ENCODE measurements at regions not wholly inside any gene's neighbourhood (a gene's known extent, or its start where the extent isn't known, plus 50 kb on each side); places are given as distances from the start of the nearest gene placed in this dataset.

DNA sequence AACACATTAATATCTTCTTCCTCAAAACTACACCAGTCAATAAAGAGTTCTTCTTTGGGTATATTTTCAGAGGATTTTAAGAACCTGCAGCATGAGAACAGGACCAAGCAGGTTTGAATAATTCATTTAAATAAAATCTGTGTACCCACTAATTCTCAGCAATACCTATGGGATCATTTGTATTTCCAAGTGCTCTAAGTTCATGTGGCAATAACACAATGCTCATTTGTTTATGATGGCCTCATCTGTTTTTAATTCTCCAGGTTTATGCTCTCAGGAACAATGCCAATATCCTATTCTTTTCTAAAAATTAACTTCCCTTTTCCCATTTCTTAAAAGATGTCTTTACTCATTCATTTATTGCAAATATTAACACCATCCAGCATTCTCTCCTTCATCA, 264.7 kb downstream of the METTL4 start:
- TF ChIP-seq, protein P1, sequence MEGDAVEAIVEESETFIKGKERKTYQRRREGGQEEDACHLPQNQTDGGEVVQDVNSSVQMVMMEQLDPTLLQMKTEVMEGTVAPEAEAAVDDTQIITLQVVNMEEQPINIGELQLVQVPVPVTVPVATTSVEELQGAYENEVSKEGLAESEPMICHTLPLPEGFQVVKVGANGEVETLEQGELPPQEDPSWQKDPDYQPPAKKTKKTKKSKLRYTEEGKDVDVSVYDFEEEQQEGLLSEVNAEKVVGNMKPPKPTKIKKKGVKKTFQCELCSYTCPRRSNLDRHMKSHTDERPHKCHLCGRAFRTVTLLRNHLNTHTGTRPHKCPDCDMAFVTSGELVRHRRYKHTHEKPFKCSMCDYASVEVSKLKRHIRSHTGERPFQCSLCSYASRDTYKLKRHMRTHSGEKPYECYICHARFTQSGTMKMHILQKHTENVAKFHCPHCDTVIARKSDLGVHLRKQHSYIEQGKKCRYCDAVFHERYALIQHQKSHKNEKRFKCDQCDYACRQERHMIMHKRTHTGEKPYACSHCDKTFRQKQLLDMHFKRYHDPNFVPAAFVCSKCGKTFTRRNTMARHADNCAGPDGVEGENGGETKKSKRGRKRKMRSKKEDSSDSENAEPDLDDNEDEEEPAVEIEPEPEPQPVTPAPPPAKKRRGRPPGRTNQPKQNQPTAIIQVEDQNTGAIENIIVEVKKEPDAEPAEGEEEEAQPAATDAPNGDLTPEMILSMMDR (IDR thresholded peaks at IDR 0.05; ENCODE audit: borderline replicate concordance, extremely low read depth, low read length, poor library complexity, severe bottlenecking) = no peak
- no peak for TF ChIP-seq EZH2 (IDR thresholded peaks at IDR 0.05; ENCODE audit: borderline replicate concordance, low read depth, low read length, severe bottlenecking)
- no peak for ATAC-seq (ENCODE audit: insufficient read depth, low read depth)
- no peak overlapping the region for H3K27ac ChIP-seq (ENCODE audit: low read length)

DNA sequence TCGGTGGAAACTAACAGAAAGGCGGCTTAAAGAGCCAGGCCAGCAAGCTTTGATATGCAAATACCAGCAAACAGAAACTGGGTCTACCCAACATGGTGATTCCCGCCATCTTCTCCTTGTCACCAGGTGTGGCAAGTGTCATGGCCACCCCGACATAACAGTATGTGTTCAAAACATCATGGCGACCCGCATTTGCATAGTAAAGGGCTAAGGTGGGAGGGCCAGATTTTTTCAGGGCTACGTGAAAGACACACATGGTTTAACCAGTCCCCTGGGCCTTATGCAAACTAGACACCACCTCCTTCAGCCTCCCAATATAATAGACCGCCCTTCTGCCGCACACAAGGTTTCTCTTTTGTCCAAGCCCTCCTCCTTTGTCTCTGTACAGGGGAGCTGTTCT, 260.4 kb downstream of the METTL4 start:
- Histone ChIP-seq H3K4me1 (ENCODE audit: insufficient read depth, low read length) (no peaks in the 10 kb centered on the region), H3K27ac (ENCODE audit: low read length) (no peak overlapping the region), H4K20me1 (ENCODE audit: insufficient read depth, low read length) (no peaks in the 10 kb centered on the region), H3K9ac (ENCODE audit: low read depth, low read length) (no peak overlapping the region), H2AFZ (ENCODE audit: low read depth, low read length) (no peak overlapping the region), H3K4me2 (ENCODE audit: insufficient read depth, low read length) (no peak overlapping the region), H3K36me3 (ENCODE audit: insufficient read depth, low read length) (no peaks in the 10 kb centered on the region), H3K4me3 (ENCODE audit: low read depth in 1 of 2, low read length in 2 of 2) (no peak overlapping the region), H3K27me3 (ENCODE audit: insufficient read depth, low read length, poor library complexity) (peaks cover 2% of the 10 kb centered on the region), H3K9me3 (ENCODE audit: insufficient read depth, low read length, severe bottlenecking) (no peaks in the 10 kb centered on the region), H3K79me2 (ENCODE audit: insufficient read depth, low read length) (no peaks in the 10 kb centered on the region)
- DNase-seq (no peak), ATAC-seq (ENCODE audit: insufficient read depth, low read depth) (no peak)
- TF ChIP-seq, protein P1 (IDR thresholded peaks at IDR 0.05; ENCODE audit: borderline replicate concordance, extremely low read depth, low read length, poor library complexity, severe bottlenecking) = no peak
- no peak for TF ChIP-seq EZH2 (IDR thresholded peaks at IDR 0.05; ENCODE audit: borderline replicate concordance, low read depth, low read length, severe bottlenecking)

More for the DNA sequence above, 264.7 kb downstream of the METTL4 start:
- H3K79me2 ChIP-seq (ENCODE audit: insufficient read depth, low read length) = no peaks in the 10 kb centered on the region
- no peak overlapping the region for H2AFZ ChIP-seq (ENCODE audit: low read depth, low read length)
- no peak for DNase-seq
- H3K9me3 ChIP-seq (ENCODE audit: insufficient read depth, low read length, severe bottlenecking) = no peaks in the 10 kb centered on the region
- H3K4me3 ChIP-seq (ENCODE audit: low read depth in 1 of 2, low read length in 2 of 2) = no peak overlapping the region
- H3K4me2 ChIP-seq (ENCODE audit: insufficient read depth, low read length) = no peak overlapping the region
- no peaks in the 10 kb centered on the region for H3K4me1 ChIP-seq (ENCODE audit: insufficient read depth, low read length)
- no peaks in the 10 kb centered on the region for H3K27me3 ChIP-seq (ENCODE audit: insufficient read depth, low read length, poor library complexity)
- no peaks in the 10 kb centered on the region for H3K36me3 ChIP-seq (ENCODE audit: insufficient read depth, low read length)
- H3K9ac ChIP-seq (ENCODE audit: low read depth, low read length) = no peak overlapping the region
- H4K20me1 ChIP-seq (ENCODE audit: insufficient read depth, low read length) = no peaks in the 10 kb centered on the region

DNA sequence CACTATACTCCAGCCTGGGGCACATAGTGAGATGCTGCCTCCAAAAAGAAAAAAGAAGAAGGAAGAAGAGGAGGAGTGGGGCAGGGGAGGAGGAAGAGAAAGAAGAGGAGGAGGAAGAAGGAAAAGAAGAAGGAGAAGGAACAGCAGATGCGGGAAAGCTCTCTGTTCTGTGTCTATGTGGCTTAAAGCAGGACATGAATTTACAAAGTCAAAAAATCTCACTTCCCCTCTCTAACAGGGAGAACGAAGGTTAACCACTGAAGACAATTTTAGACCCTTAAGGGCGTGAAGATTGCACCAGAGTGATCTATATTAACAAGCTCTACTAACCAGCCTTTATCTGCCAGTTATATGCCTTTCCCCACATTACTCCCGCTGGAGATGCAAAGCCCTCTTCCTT, 258.9 kb downstream of the METTL4 start:
- H3K9ac ChIP-seq (ENCODE audit: low read depth, low read length) = no peak overlapping the region
- ATAC-seq (ENCODE audit: insufficient read depth, low read depth) (no peak), DNase-seq (no peak)
- no peak overlapping the region for H3K4me3 ChIP-seq (ENCODE audit: low read depth in 1 of 2, low read length in 2 of 2)
- H3K4me1 ChIP-seq (ENCODE audit: insufficient read depth, low read length) = no peaks in the 10 kb centered on the region
- no peaks in the 10 kb centered on the region for H4K20me1 ChIP-seq (ENCODE audit: insufficient read depth, low read length)
- no peak overlapping the region for H2AFZ ChIP-seq (ENCODE audit: low read depth, low read length)
- H3K4me2 ChIP-seq (ENCODE audit: insufficient read depth, low read length) = no peak overlapping the region
- H3K27me3 ChIP-seq (ENCODE audit: insufficient read depth, low read length, poor library complexity) = peaks cover 3% of the 10 kb centered on the region
- H3K79me2 ChIP-seq (ENCODE audit: insufficient read depth, low read length) = no peaks in the 10 kb centered on the region
- no peaks in the 10 kb centered on the region for H3K36me3 ChIP-seq (ENCODE audit: insufficient read depth, low read length)
- TF ChIP-seq EZH2 (IDR thresholded peaks at IDR 0.05; ENCODE audit: borderline replicate concordance, low read depth, low read length, severe bottlenecking) = no peak
- TF ChIP-seq, protein P1 (IDR thresholded peaks at IDR 0.05; ENCODE audit: borderline replicate concordance, extremely low read depth, low read length, poor library complexity, severe bottlenecking) = no peak
- no peaks in the 10 kb centered on the region for H3K9me3 ChIP-seq (ENCODE audit: insufficient read depth, low read length, severe bottlenecking)
- no peak overlapping the region for H3K27ac ChIP-seq (ENCODE audit: low read length)

GRCh38 chr18:2313332-2313731, 258.0 kb downstream of the METTL4 start:
- H4K20me1 ChIP-seq (ENCODE audit: insufficient read depth, low read length) = no peaks in the 10 kb centered on the region
- TF ChIP-seq, protein P1 (IDR thresholded peaks at IDR 0.05; ENCODE audit: borderline replicate concordance, extremely low read depth, low read length, poor library complexity, severe bottlenecking) = no peak
- TF ChIP-seq EZH2 (IDR thresholded peaks at IDR 0.05; ENCODE audit: borderline replicate concordance, low read depth, low read length, severe bottlenecking) = no peak
- H3K36me3 ChIP-seq (ENCODE audit: insufficient read depth, low read length) = no peaks in the 10 kb centered on the region
- no peak for DNase-seq
- H3K27ac ChIP-seq (ENCODE audit: low read length) = no peak overlapping the region
- H2AFZ ChIP-seq (ENCODE audit: low read depth, low read length) = no peak overlapping the region
- peaks cover 3% of the 10 kb centered on the region for H3K27me3 ChIP-seq (ENCODE audit: insufficient read depth, low read length, poor library complexity)
- no peak overlapping the region for H3K4me2 ChIP-seq (ENCODE audit: insufficient read depth, low read length)
- ATAC-seq (ENCODE audit: insufficient read depth, low read depth) = no peak
- H3K9ac ChIP-seq (ENCODE audit: low read depth, low read length) = no peak overlapping the region
- no peak overlapping the region for H3K4me3 ChIP-seq (ENCODE audit: low read depth in 1 of 2, low read length in 2 of 2)
- no peaks in the 10 kb centered on the region for H3K9me3 ChIP-seq (ENCODE audit: insufficient read depth, low read length, severe bottlenecking)
- H3K4me1 ChIP-seq (ENCODE audit: insufficient read depth, low read length) = no peaks in the 10 kb centered on the region
- H3K79me2 ChIP-seq (ENCODE audit: insufficient read depth, low read length) = no peaks in the 10 kb centered on the region

Data from DND-41 (cell line).